PFSK-1 (cell line): ENCODE measurements at regions not wholly inside any gene's neighbourhood (a gene's known extent, or its start where the extent isn't known, plus 50 kb on each side); places are given as distances from the start of the nearest gene placed in this dataset.

Experiments used
- POLR2AphosphoS5 ChIP-seq: IDR thresholded peaks from 2 replicates; pipeline ENCODE4 v1.6.1; 2012; ENCODE audit warnings: low read depth, mild to moderate bottlenecking, control low read depth, low read length, moderate library complexity
- TF ChIP-seq, protein P1 (sequence below), 2 experiments: IDR thresholded peaks; 2 replicates each; pipeline versions ENCODE4 v1.6.1 to v1.8.0; 2011 to 2012; ENCODE audit warnings: low read depth in 2 of 2, low read length in 2 of 2, control low read depth in 1 of 2, inconsistent platforms in 1 of 2, mild to moderate bottlenecking in 1 of 2, moderate library complexity in 1 of 2; ENCODE audit not compliant: insufficient read depth in 1 of 2

DNA sequence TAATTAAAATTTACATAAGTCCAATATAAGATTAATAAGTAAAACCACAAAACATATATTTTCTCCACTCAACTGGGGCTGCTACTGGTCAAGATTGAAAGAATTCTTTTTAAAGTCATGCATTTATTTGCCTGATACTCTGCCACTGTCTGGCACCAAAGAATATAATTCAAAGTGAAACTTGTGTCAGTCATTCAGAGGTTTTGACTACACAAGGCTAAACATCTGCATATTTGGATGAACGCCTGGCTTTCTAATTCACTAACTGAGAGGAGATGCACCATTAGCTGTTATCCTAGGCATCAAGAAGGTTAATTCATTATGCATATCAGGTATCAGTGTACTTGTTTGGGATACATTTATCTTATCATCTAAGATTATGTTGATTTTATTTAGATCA is 598.5 kb downstream of the CENPC start:
- TF ChIP-seq POLR2AphosphoS5 = no peak
- TF ChIP-seq, protein P1, sequence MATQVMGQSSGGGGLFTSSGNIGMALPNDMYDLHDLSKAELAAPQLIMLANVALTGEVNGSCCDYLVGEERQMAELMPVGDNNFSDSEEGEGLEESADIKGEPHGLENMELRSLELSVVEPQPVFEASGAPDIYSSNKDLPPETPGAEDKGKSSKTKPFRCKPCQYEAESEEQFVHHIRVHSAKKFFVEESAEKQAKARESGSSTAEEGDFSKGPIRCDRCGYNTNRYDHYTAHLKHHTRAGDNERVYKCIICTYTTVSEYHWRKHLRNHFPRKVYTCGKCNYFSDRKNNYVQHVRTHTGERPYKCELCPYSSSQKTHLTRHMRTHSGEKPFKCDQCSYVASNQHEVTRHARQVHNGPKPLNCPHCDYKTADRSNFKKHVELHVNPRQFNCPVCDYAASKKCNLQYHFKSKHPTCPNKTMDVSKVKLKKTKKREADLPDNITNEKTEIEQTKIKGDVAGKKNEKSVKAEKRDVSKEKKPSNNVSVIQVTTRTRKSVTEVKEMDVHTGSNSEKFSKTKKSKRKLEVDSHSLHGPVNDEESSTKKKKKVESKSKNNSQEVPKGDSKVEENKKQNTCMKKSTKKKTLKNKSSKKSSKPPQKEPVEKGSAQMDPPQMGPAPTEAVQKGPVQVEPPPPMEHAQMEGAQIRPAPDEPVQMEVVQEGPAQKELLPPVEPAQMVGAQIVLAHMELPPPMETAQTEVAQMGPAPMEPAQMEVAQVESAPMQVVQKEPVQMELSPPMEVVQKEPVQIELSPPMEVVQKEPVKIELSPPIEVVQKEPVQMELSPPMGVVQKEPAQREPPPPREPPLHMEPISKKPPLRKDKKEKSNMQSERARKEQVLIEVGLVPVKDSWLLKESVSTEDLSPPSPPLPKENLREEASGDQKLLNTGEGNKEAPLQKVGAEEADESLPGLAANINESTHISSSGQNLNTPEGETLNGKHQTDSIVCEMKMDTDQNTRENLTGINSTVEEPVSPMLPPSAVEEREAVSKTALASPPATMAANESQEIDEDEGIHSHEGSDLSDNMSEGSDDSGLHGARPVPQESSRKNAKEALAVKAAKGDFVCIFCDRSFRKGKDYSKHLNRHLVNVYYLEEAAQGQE (IDR thresholded peaks at IDR 0.05; ENCODE audit: insufficient read depth in 1 of 2, low read depth in 2 of 2, low read length in 2 of 2) = no peak
